ENCODE measurements at regions not wholly inside any gene's neighbourhood (a gene's known extent, or its start where the extent isn't known, plus 50 kb on each side); places are given as distances from the start of the nearest gene placed in this dataset.

GRCh38 chrX:63506320-63506719 is 155.2 kb upstream of the SPIN4 start:
- CTCF ChIA-PET: no interaction called here
- H3K27ac Mint-ChIP-seq: peak overlapping the region; percentile 25
- peak in 3 of 14 experiments; percentile 19 to 28 (median 27) for DNase-seq
- peaks cover 14% of the 10 kb centered on the region for H3K36me3 Mint-ChIP-seq (ENCODE audit: low read depth)
- intact Hi-C loops (cut with DNase I, micrococcal nuclease): no loop called here
- Histone ChIP-seq H3K36me3 (ENCODE audit: insufficient read depth, low read length) (no peaks in the 10 kb centered on the region), H3K4me1 (ENCODE audit: insufficient read depth, low read length) (no peaks in the 10 kb centered on the region), H3K4me3 (ENCODE audit: low read length) (no peak overlapping the region), H3K9me3 (ENCODE audit: control insufficient read depth in 1 of 2, insufficient read depth in 1 of 2, low read length in 2 of 2) (no peaks in the 10 kb centered on the region), H3K27ac (ENCODE audit: low read depth in 1 of 2, low read length in 2 of 2) (no peak overlapping the region), H3K27me3 (ENCODE audit: control insufficient read depth in 1 of 2, insufficient read depth in 2 of 2, low read length in 2 of 2) (no peaks in the 10 kb centered on the region)
- H3K9me3 Mint-ChIP-seq: no peaks in the 10 kb centered on the region
- H3K4me1 Mint-ChIP-seq (ENCODE audit: low read depth): peaks cover 38% of the 10 kb centered on the region
- no peaks in the 10 kb centered on the region for H3K27me3 Mint-ChIP-seq
- TF ChIP-seq CTCF (IDR thresholded peaks at IDR 0.05): no peak
- H3K4me3 Mint-ChIP-seq: no peak overlapping the region
- ATAC-seq (ENCODE audit: poor library complexity): no peak
- POLR2A ChIA-PET: no interaction called here

DNA sequence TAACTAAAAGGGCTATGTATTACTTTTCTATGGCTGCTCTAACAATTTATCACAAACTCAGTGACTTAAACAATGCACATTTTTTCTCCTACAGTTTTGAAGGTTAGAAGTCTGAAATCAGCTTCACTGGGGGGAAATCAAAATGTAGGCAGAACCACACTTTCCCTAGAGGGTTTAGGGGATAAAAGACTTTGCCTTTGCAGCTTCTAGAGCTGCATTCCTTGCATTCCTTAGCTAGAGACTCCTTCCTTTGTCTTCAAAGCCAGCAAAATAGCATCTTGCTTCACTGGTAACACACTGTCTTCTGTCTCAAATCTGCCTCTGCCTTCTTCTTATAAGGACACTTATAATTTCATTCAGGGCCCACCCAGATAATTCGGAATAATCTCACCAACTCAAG is 152.4 kb upstream of the SPIN4 start:
- Mint-ChIP-seq H3K36me3 (ENCODE audit: low read depth) (peaks cover 31% of the 10 kb centered on the region), H3K27me3 (no peaks in the 10 kb centered on the region), H3K4me3 (no peak overlapping the region), H3K4me1 (ENCODE audit: low read depth) (peaks cover 21% of the 10 kb centered on the region), H3K27ac (no peak overlapping the region), H3K9me3 (no peaks in the 10 kb centered on the region)
- intact Hi-C loops (cut with DNase I, micrococcal nuclease): no loop called here
- H3K36me3 ChIP-seq (ENCODE audit: insufficient read depth, low read length): no peaks in the 10 kb centered on the region
- no peak for TF ChIP-seq CTCF (IDR thresholded peaks at IDR 0.05)
- H3K9me3 ChIP-seq (ENCODE audit: control insufficient read depth in 1 of 2, insufficient read depth in 1 of 2, low read length in 2 of 2): no peaks in the 10 kb centered on the region
- ChIA-PET POLR2A (no interaction called here), CTCF (no interaction called here)
- no peak for ATAC-seq (ENCODE audit: poor library complexity)
- no peaks in the 10 kb centered on the region for H3K27me3 ChIP-seq (ENCODE audit: control insufficient read depth in 1 of 2, insufficient read depth in 2 of 2, low read length in 2 of 2)
- H3K27ac ChIP-seq (ENCODE audit: low read depth in 1 of 2, low read length in 2 of 2): no peak overlapping the region
- no peak overlapping the region for H3K4me3 ChIP-seq (ENCODE audit: low read length)
- no peak for DNase-seq
- no peaks in the 10 kb centered on the region for H3K4me1 ChIP-seq (ENCODE audit: insufficient read depth, low read length)

- H3K27me3 ChIP-seq (ENCODE audit: control insufficient read depth in 1 of 2, insufficient read depth in 2 of 2, low read length in 2 of 2): no peaks in the 10 kb centered on the region
- DNase-seq (no peak), ATAC-seq (ENCODE audit: poor library complexity) (no peak)
- H3K36me3 ChIP-seq (ENCODE audit: insufficient read depth, low read length): no peaks in the 10 kb centered on the region
- no peak overlapping the region for H3K27ac ChIP-seq (ENCODE audit: low read depth in 1 of 2, low read length in 2 of 2)
- POLR2A ChIA-PET: no interaction called here
- no peak for TF ChIP-seq CTCF (IDR thresholded peaks at IDR 0.05)
- H3K9me3 ChIP-seq (ENCODE audit: control insufficient read depth in 1 of 2, insufficient read depth in 1 of 2, low read length in 2 of 2): peaks cover 0 to 14% of the 10 kb centered on the region in 2 experiments
- H3K27me3 Mint-ChIP-seq: no peaks in the 10 kb centered on the region
- intact Hi-C loops (cut with DNase I, micrococcal nuclease): no loop called here
- H3K4me1 Mint-ChIP-seq (ENCODE audit: low read depth): peaks cover 6% of the 10 kb centered on the region
- CTCF ChIA-PET: no interaction called here
- peaks cover 87% of the 10 kb centered on the region for H3K36me3 Mint-ChIP-seq (ENCODE audit: low read depth)
- no peaks in the 10 kb centered on the region for H3K9me3 Mint-ChIP-seq
- no peaks in the 10 kb centered on the region for H3K4me1 ChIP-seq (ENCODE audit: insufficient read depth, low read length)
- no peak overlapping the region for H3K4me3 Mint-ChIP-seq
- H3K4me3 ChIP-seq (ENCODE audit: low read length): no peak overlapping the region
- H3K27ac Mint-ChIP-seq: no peak overlapping the region
Observed at GRCh38 chrX:63488546-63489373, 137.6 kb upstream of the SPIN4 start.

Measured in CD4-positive, alpha-beta T cell (primary cell).